WTC11 (cell line): ENCODE measurements at regions not wholly inside any gene's neighbourhood (a gene's known extent, or its start where the extent isn't known, plus 50 kb on each side); places are given as distances from the start of the nearest gene placed in this dataset.

Experiments used
- ATAC-seq: fragments of 200-7000 bp; cut with Tn5 transposase; 2 replicates; pipeline ENCODE4 v1.10.0; 2021; ENCODE audit warnings: mild to moderate bottlenecking, moderate library complexity
- CTCF ChIA-PET: fragments of 300-600 bp; sonication (Branson Sonifier 250); formaldehyde crosslinking; loops from one replicate; lab custom pipeline; 2021; ENCODE audit warnings: antibody characterized with exemption; lab: Charles Lee
- POLR2A ChIA-PET: fragments of 350-600 bp; sonication (Branson Sonifier 250); formaldehyde crosslinking; loops from one replicate; lab custom pipeline; 2021; ENCODE audit warnings: antibody characterized with exemption; lab: Charles Lee
- DNase-seq: peaks from one replicate; pipeline ENCODE4 v3.0.0; 2021; ENCODE audit warnings: low spot score
- H3K27ac Mint-ChIP-seq: 2 replicates; pipeline ENCODE4 v1.8.0; 2021; ENCODE audit warnings: mixed read lengths
- H3K27me3 Mint-ChIP-seq: 2 replicates; pipeline ENCODE4 v1.8.0; 2021; ENCODE audit warnings: low read depth, mild to moderate bottlenecking, moderate library complexity, mixed read lengths
- H3K36me3 Mint-ChIP-seq: 2 replicates; pipeline ENCODE4 v1.8.0; 2021; ENCODE audit warnings: mixed read lengths
- H3K4me1 Mint-ChIP-seq: 2 replicates; pipeline ENCODE4 v1.8.0; 2022; ENCODE audit warnings: mixed read lengths
- H3K4me3 Mint-ChIP-seq: 2 replicates; pipeline ENCODE4 v1.8.0; 2021; ENCODE audit warnings: mild to moderate bottlenecking, moderate library complexity, mixed read lengths
- H3K9me3 Mint-ChIP-seq: 2 replicates; pipeline ENCODE4 v1.8.0; 2021; ENCODE audit warnings: mixed read lengths
- E2F4 ChIP-seq: sonication (generic); formaldehyde crosslinking; IDR thresholded peaks from 2 replicates; pipeline ENCODE4 v1.8.1; 2022; ENCODE audit warnings: low read depth, mild to moderate bottlenecking, moderate library complexity, missing genetic modification reagents, borderline replicate concordance
- E2F5 ChIP-seq: sonication (generic); formaldehyde crosslinking; IDR thresholded peaks from 2 replicates; pipeline ENCODE4 v1.8.1; 2022; ENCODE audit warnings: mild to moderate bottlenecking, moderate library complexity, missing genetic modification reagents
- ESRRA ChIP-seq: sonication (generic); formaldehyde crosslinking; IDR thresholded peaks from 2 replicates; pipeline ENCODE4 v1.8.1; 2022; ENCODE audit warnings: mild to moderate bottlenecking, missing genetic modification reagents, borderline replicate concordance
- GABPB1 ChIP-seq: sonication (generic); formaldehyde crosslinking; IDR thresholded peaks from 2 replicates; pipeline ENCODE4 v1.8.1; 2023; ENCODE audit warnings: mild to moderate bottlenecking, missing genetic modification reagents
- HMGXB4 ChIP-seq: sonication (generic); formaldehyde crosslinking; IDR thresholded peaks from 2 replicates; pipeline ENCODE4 v1.8.1; 2023; ENCODE audit warnings: mild to moderate bottlenecking, moderate library complexity, missing genetic modification reagents
- NFATC4 ChIP-seq: fragments of 250-450 bp; sonication (Bioruptor Pico); IDR thresholded peaks from 2 replicates; pipeline ENCODE4 v1.9.0; 2021; ENCODE audit warnings: mild to moderate bottlenecking
- NR3C1 ChIP-seq: sonication (generic); formaldehyde crosslinking; conservative IDR thresholded peaks from 2 replicates; pipeline ENCODE4 v1.8.1; 2023; ENCODE audit warnings: low read depth, mild to moderate bottlenecking, missing genetic modification reagents
- PRDM15 ChIP-seq: sonication (generic); formaldehyde crosslinking; IDR thresholded peaks from 2 replicates; pipeline ENCODE4 v1.8.0; 2022; ENCODE audit warnings: missing genetic modification reagents
- PRRX2 ChIP-seq: fragments of 250-450 bp; sonication (Bioruptor Pico); IDR thresholded peaks from 2 replicates; pipeline ENCODE4 v1.8.0; 2021; ENCODE audit warnings: mild to moderate bottlenecking
- RELA ChIP-seq: sonication (generic); formaldehyde crosslinking; IDR thresholded peaks from 2 replicates; pipeline ENCODE4 v1.8.1; 2022; ENCODE audit warnings: missing genetic modification reagents, mild to moderate bottlenecking, borderline replicate concordance
- RORB ChIP-seq: fragments of 250-450 bp; sonication (Bioruptor Pico); IDR thresholded peaks from 2 replicates; pipeline ENCODE4 v1.9.0; 2021; ENCODE audit warnings: mild to moderate bottlenecking
- TEAD1 ChIP-seq: sonication (generic); formaldehyde crosslinking; IDR thresholded peaks from 2 replicates; pipeline ENCODE4 v1.8.0; 2022; ENCODE audit warnings: mild to moderate bottlenecking, missing genetic modification reagents
- ZMAT4 ChIP-seq: fragments of 250-450 bp; sonication (Bioruptor Pico); IDR thresholded peaks from 2 replicates; pipeline ENCODE4 v1.9.0; 2021; ENCODE audit warnings: mild to moderate bottlenecking
- ZNF423 ChIP-seq: fragments of 250-450 bp; sonication (Bioruptor Pico); IDR thresholded peaks from 2 replicates; pipeline ENCODE4 v2.1.2; 2022; ENCODE audit warnings: mild to moderate bottlenecking, moderate library complexity
- TF ChIP-seq, protein P1 (sequence below): sonication (generic); formaldehyde crosslinking; IDR thresholded peaks from 2 replicates; pipeline ENCODE4 v1.8.1; 2023; ENCODE audit warnings: mild to moderate bottlenecking, missing genetic modification reagents, moderate library complexity
- TF ChIP-seq, protein P2 (sequence below): fragments of 250-450 bp; sonication (Bioruptor Pico); IDR thresholded peaks from 2 replicates; pipeline ENCODE4 v1.8.0; 2021; ENCODE audit warnings: mild to moderate bottlenecking
- TF ChIP-seq, protein P3 (sequence below): sonication (generic); formaldehyde crosslinking; IDR thresholded peaks from 2 replicates; pipeline ENCODE4 v1.8.1; 2022; ENCODE audit warnings: low read depth, missing genetic modification reagents, borderline replicate concordance

GRCh38 chr7:68446183-68446582, 1152.1 kb upstream of the AUTS2 start:
- Mint-ChIP-seq H3K9me3 (peaks cover 8% of the 10 kb centered on the region), H3K4me1 (no peaks in the 10 kb centered on the region), H3K27me3 (0 out of 2 replicates have a peak, but pooled peaks cover 2% of the 10 kb centered on the region), H3K27ac (no peak overlapping the region), H3K4me3 (no peak overlapping the region), H3K36me3 (no peaks in the 10 kb centered on the region)
- POLR2A ChIA-PET: no interaction called here
- DNase-seq (no peak), ATAC-seq (no peak)
- TF ChIP-seq GABPB1 (CRISPR knock-in tag): no peak
- TF ChIP-seq NFATC4: no peak
- TF ChIP-seq, protein P1, sequence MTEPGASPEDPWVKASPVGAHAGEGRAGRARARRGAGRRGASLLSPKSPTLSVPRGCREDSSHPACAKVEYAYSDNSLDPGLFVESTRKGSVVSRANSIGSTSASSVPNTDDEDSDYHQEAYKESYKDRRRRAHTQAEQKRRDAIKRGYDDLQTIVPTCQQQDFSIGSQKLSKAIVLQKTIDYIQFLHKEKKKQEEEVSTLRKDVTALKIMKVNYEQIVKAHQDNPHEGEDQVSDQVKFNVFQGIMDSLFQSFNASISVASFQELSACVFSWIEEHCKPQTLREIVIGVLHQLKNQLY (CRISPR knock-in tag): no peak
- TF ChIP-seq PRRX2: no peak
- no peak for TF ChIP-seq E2F4 (CRISPR knock-in tag)
- TF ChIP-seq, protein P2, sequence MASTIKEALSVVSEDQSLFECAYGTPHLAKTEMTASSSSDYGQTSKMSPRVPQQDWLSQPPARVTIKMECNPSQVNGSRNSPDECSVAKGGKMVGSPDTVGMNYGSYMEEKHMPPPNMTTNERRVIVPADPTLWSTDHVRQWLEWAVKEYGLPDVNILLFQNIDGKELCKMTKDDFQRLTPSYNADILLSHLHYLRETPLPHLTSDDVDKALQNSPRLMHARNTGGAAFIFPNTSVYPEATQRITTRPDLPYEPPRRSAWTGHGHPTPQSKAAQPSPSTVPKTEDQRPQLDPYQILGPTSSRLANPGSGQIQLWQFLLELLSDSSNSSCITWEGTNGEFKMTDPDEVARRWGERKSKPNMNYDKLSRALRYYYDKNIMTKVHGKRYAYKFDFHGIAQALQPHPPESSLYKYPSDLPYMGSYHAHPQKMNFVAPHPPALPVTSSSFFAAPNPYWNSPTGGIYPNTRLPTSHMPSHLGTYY (CRISPR knock-in tag): no peak
- TF ChIP-seq E2F5 (CRISPR knock-in tag): no peak
- TF ChIP-seq, protein P3, sequence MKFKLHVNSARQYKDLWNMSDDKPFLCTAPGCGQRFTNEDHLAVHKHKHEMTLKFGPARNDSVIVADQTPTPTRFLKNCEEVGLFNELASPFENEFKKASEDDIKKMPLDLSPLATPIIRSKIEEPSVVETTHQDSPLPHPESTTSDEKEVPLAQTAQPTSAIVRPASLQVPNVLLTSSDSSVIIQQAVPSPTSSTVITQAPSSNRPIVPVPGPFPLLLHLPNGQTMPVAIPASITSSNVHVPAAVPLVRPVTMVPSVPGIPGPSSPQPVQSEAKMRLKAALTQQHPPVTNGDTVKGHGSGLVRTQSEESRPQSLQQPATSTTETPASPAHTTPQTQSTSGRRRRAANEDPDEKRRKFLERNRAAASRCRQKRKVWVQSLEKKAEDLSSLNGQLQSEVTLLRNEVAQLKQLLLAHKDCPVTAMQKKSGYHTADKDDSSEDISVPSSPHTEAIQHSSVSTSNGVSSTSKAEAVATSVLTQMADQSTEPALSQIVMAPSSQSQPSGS (CRISPR knock-in tag): no peak
- no peak for TF ChIP-seq RORB (CRISPR knock-in tag)
- TF ChIP-seq ESRRA (CRISPR knock-in tag): no peak
- TF ChIP-seq NR3C1 (CRISPR knock-in tag): no peak
- TF ChIP-seq ZMAT4: no peak
- CTCF ChIA-PET: no interaction called here

- H3K4me3 Mint-ChIP-seq: no peak overlapping the region
- peaks cover 11% of the 10 kb centered on the region for H3K9me3 Mint-ChIP-seq
- H3K36me3 Mint-ChIP-seq: no peaks in the 10 kb centered on the region
- POLR2A ChIA-PET: no interaction called here
- 0 out of 2 replicates have a peak, but pooled peaks cover 2% of the 10 kb centered on the region for H3K27me3 Mint-ChIP-seq
- H3K4me1 Mint-ChIP-seq: no peaks in the 10 kb centered on the region
- H3K27ac Mint-ChIP-seq: no peak overlapping the region
- no peak for DNase-seq
- no peak for ATAC-seq
- TF ChIP-seq ESRRA (CRISPR knock-in tag) (no peak), HMGXB4 (no peak), RELA (CRISPR knock-in tag) (no peak), PRDM15 (no peak), ZNF423 (CRISPR knock-in tag) (no peak), TEAD1 (CRISPR knock-in tag) (no peak)
- CTCF ChIA-PET: no interaction called here
Observed at GRCh38 chr7:68449099-68449498, 1149.2 kb upstream of the AUTS2 start.
